Skeletal muscle satellite cell (primary cell): ENCODE measurements at regions not wholly inside any gene's neighbourhood (a gene's known extent, or its start where the extent isn't known, plus 50 kb on each side); places are given as distances from the start of the nearest gene placed in this dataset.
A peak's percentile ranks its signal among the peaks of the same experiment; 100 is the strongest.
"Not testable (repeated sequence)": the region's sequence is repeated elsewhere in the genome, so short reads cannot be mapped to it uniquely, and the experiment has no call there.

Source experiments
- H3K27me3 ChIP-seq: 2 replicates; pipeline ENCODE4 v1.7.0; 2013; ENCODE audit warnings: low read length; ENCODE audit not compliant: control insufficient read depth, insufficient read depth
- H3K36me3 ChIP-seq: 2 replicates; pipeline ENCODE4 v1.7.0; 2013; ENCODE audit warnings: mild to moderate bottlenecking, control low read depth, low read length; ENCODE audit not compliant: insufficient read depth
- H3K4me1 ChIP-seq: 2 replicates; pipeline ENCODE4 v1.7.0; 2013; ENCODE audit warnings: low read length; ENCODE audit not compliant: control insufficient read depth, insufficient read depth
- H3K4me2 ChIP-seq: 2 replicates; pipeline ENCODE4 v1.7.0; 2013; ENCODE audit warnings: mild to moderate bottlenecking, low read length
- H3K4me3 ChIP-seq: 2 replicates; pipeline ENCODE4 v1.7.0; 2013; ENCODE audit warnings: low read length
- H3K9ac ChIP-seq: 2 replicates; pipeline ENCODE4 v1.7.0; 2013; ENCODE audit warnings: mild to moderate bottlenecking, low read depth, low read length, moderate library complexity
- H3K9me3 ChIP-seq: replicated peaks from 2 replicates; pipeline ENCODE4 v1.7.0; 2013; ENCODE audit warnings: mild to moderate bottlenecking, control low read depth, low read length

GRCh38 chr9:42656789-42657188 is 473.3 kb downstream of the SPATA31A6 start:
- not testable (repeated sequence) for H3K4me2 ChIP-seq, H3K9ac ChIP-seq, H3K27me3 ChIP-seq, H3K4me1 ChIP-seq, H3K9me3 ChIP-seq, H3K4me3 ChIP-seq, H3K36me3 ChIP-seq

GRCh38 chr9:42657496-42657895 is 474.0 kb downstream of the SPATA31A6 start:
- not testable (repeated sequence) for H3K9ac ChIP-seq, H3K4me3 ChIP-seq, H3K9me3 ChIP-seq, H3K36me3 ChIP-seq, H3K4me2 ChIP-seq, H3K27me3 ChIP-seq, H3K4me1 ChIP-seq

GRCh38 chr9:42697146-42697545 is 513.7 kb downstream of the SPATA31A6 start:
- not testable (repeated sequence) for H3K36me3 ChIP-seq, H3K9ac ChIP-seq, H3K4me2 ChIP-seq, H3K4me1 ChIP-seq, H3K9me3 ChIP-seq, H3K4me3 ChIP-seq, H3K27me3 ChIP-seq

DNA sequence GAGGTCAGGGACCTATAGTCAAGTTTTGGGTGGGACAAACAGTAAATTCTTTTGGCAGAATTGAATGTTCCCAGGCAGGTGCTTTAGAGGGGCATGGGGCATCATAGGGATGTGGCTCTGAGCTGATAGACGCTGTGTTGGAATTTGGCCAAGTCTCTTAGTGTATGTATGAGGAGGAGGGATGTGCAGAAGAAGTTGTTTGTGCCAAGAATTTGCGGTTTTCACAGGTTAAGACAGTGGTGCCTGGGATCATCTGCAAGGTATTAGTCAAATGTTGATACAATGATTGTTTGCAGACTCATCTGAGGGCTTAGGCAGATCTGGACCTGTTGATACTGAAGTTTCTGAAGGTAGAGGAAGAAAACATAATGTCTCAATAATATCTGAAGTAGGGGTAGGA is 519.4 kb downstream of the SPATA31A6 start:
- H3K9me3 ChIP-seq, H3K4me1 ChIP-seq, H3K4me3 ChIP-seq, H3K36me3 ChIP-seq, H3K4me2 ChIP-seq, H3K27me3 ChIP-seq, H3K9ac ChIP-seq: not testable (repeated sequence)

DNA sequence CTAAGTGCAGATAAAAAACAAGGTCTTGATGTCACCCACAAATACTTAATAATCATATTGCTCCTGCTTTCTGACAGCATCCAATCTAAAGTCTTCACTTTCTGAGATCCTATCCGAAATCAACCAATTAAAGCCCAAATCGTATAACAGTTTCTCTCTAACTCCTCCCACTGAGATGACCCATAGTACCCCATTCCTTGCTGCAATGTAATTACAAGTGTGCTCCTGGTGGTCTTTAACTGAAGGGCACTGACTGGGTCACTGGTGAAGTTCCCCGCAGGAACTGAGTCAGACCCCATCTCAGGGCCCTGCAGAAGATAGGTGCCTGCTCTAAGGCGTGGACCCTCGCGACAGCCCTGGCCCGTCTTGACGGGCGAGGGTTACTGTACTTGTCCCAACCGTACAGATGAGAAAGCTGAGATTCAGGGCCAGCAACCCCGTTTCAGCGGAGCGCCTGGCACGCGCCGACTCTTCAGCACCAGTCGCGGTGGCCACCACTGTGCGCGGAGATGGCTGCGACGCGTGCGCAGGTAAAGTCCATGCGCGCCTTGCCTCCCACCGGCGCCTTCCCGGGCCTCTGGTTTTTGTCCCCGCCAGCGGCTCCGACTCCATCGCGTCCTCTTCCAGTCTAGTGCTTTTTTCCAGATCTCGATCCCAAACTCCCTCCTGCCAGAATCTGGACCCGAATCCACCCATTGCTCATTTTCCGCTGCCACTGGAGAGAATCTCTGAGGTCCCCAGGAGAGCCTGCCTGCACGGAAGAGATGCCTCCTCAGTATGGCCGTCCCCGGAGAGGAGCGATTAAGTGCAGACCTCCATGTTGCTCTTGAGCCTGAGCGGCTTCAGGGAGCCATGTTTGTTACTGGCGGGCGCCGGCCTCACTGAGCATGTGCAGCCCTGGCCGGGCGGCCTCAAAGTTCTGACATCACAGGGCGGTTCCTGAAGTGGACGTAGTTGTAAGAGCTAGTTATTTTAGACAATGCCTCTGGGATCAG is 541.7 kb downstream of the SPATA31A6 start:
- H3K9me3 ChIP-seq, H3K4me3 ChIP-seq: not testable (repeated sequence)

GRCh38 chr9:42743030-42743814 is 559.8 kb downstream of the SPATA31A6 start:
- H3K36me3 ChIP-seq, H3K4me3 ChIP-seq, H3K27me3 ChIP-seq, H3K9me3 ChIP-seq, H3K9ac ChIP-seq, H3K4me1 ChIP-seq: not testable (repeated sequence)
- peak overlapping the region; percentile 64 for H3K4me2 ChIP-seq

More for the DNA sequence above, 541.7 kb downstream of the SPATA31A6 start:
- H3K36me3 ChIP-seq, H3K4me1 ChIP-seq, H3K27me3 ChIP-seq, H3K4me2 ChIP-seq, H3K9ac ChIP-seq: not testable (repeated sequence)

DNA sequence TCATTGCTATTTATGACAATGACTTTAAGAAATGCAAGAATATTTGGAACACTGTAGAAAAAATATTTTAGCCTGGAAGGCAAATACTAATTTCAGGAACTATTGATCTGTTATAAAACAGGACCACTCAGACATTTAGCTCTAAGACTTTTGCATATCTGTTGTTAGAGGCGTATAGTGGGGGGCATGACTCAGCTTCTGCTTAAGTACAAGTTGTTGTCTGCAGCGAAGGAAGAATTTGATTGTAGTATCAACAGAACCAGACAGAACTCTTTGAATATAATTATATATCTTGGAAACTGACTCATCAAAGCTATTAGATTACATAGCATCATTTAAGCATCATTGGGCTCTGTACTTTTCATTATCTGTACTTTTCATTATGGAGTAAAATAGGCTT is 573.8 kb downstream of the SPATA31A6 start:
- H3K4me1 ChIP-seq, H3K27me3 ChIP-seq, H3K9ac ChIP-seq, H3K4me3 ChIP-seq, H3K9me3 ChIP-seq, H3K36me3 ChIP-seq, H3K4me2 ChIP-seq: not testable (repeated sequence)

DNA sequence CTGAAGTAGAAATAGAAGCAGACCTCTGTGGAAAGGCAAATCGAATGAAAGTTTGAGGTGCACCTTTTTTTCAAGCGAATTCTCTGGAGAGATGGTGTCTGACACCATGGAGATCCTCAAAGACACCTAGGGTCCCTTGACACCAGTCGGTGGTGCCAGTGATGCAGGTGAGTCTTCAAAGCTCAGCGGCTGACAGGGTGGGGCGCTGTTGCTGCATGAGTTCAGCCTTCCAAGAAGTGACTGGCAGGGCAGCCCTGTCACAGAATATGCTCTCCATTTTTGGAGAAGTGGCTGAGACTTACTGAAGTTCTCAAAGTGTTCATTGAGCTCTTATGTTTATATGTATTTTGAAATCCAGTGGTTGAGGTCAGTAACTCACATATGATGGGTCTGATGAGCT is 575.9 kb downstream of the SPATA31A6 start:
- not testable (repeated sequence) for H3K36me3 ChIP-seq, H3K9me3 ChIP-seq, H3K27me3 ChIP-seq, H3K9ac ChIP-seq, H3K4me1 ChIP-seq, H3K4me3 ChIP-seq, H3K4me2 ChIP-seq

DNA sequence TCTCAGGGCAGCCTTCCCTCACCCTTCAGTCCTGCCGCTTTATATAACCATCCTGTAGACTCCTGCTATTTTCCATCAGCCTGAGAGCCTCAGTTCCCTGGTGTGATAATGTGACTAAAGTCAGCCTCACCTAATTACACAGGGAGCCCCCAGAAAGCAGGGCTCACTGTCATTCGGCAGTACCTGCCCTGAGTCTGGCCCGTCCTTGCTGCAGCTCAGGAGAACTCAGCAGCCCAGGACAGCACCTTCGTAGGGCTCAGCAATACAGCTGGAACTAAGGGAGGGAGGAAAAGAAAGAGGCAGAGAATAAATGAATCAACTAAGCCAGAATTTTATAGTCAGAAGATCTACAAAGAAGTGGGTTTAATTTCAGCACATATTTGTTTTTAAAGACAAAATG is 598.7 kb downstream of the SPATA31A6 start:
- not testable (repeated sequence) for H3K36me3 ChIP-seq, H3K9ac ChIP-seq, H3K9me3 ChIP-seq, H3K4me2 ChIP-seq, H3K27me3 ChIP-seq, H3K4me3 ChIP-seq, H3K4me1 ChIP-seq

DNA sequence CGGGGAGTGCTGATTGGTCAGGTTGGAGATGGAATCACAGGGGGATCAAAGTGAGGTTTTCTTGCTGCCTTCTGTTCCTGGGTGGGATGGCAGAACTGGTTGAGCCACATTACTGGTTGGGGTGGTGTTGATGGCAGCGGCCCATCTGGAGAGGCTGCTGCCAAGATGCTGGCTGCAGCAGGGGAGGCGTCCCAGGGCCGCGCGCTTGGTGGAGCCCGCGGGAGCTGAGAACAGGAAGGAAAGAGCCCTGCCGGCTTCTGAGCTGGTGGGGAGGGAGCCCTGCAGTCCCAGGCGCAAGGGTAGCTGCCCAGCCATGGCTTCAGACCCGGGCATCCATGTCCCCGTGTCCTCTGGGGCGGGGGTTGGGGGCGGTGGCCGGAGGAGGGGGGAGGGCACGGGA is 609.3 kb downstream of the SPATA31A6 start:
- H3K4me2 ChIP-seq, H3K4me3 ChIP-seq, H3K9me3 ChIP-seq: not testable (repeated sequence)

GRCh38 chr9:42798571-42798970 is 615.1 kb downstream of the SPATA31A6 start:
- not testable (repeated sequence) for H3K36me3 ChIP-seq, H3K9ac ChIP-seq, H3K4me1 ChIP-seq, H3K4me2 ChIP-seq, H3K27me3 ChIP-seq, H3K9me3 ChIP-seq, H3K4me3 ChIP-seq

More for the DNA sequence above, 609.3 kb downstream of the SPATA31A6 start:
- H3K9ac ChIP-seq, H3K27me3 ChIP-seq, H3K4me1 ChIP-seq, H3K36me3 ChIP-seq: not testable (repeated sequence)

DNA sequence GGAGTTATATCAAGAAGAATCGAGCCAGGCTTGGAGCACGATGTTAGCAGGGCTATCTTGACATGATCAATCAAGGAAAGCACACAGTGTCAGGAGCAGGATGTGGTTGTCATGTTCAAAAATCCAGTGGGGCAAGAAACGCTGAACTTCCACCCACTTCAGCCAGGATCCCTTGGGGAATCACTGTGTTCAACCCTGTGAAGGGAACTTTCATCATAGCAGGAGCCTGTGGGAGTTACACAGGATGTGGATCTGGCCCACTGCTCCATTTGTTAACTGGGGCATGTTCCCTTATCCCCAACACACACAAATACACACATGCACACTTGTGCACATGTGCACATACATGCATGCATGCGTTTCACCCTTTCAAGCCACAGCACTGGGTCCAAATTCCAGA is 619.3 kb downstream of the SPATA31A6 start:
- not testable (repeated sequence) for H3K9me3 ChIP-seq, H3K27me3 ChIP-seq, H3K9ac ChIP-seq, H3K4me2 ChIP-seq, H3K36me3 ChIP-seq, H3K4me1 ChIP-seq, H3K4me3 ChIP-seq
